ENCODE measurements at regions not wholly inside any gene's neighbourhood (a gene's known extent, or its start where the extent isn't known, plus 50 kb on each side); places are given as distances from the start of the nearest gene placed in this dataset.

- H3K4me1 ChIP-seq (ENCODE audit: control insufficient read depth in 1 of 2, insufficient read depth in 2 of 2, low read length in 2 of 2) = no peaks in the 10 kb centered on the region
- RAD21 ChIA-PET (ENCODE audit: low non-redundant PET in 1 of 2, low total read pairs in 2 of 2, uncharacterized antibody in 2 of 2, unreplicated experiment in 2 of 2) = no interaction called here
- no peak overlapping the region for H3K27ac ChIP-seq (ENCODE audit: low read depth, low read length)
- no peak overlapping the region for H3K4me3 ChIP-seq (replicated peaks in 1 of 2; ENCODE audit: low read depth in 1 of 2, low read length in 2 of 2)
- CTCF ChIA-PET = no interaction called here
- H3K4me2 ChIP-seq (ENCODE audit: low read length) = no peak overlapping the region
- POLR2A ChIA-PET = no interaction called here
- H3K9ac ChIP-seq (ENCODE audit: low read length) = no peak overlapping the region
- no peak for ATAC-seq
- no TSS peak for BruUV-seq (replicated peaks)
- H3K9me2 ChIP-seq (ENCODE audit: insufficient read depth) = no peaks in the 10 kb centered on the region
- intact Hi-C loops (cut with micrococcal nuclease) = no loop called here
- H4K20me1 ChIP-seq (ENCODE audit: insufficient read depth) = no peaks in the 10 kb centered on the region
- no peak overlapping the region for H2AFZ ChIP-seq (ENCODE audit: low read depth, low read length, poor library complexity, severe bottlenecking)
- H3K9me3 ChIP-seq (ENCODE audit: control insufficient read depth in 1 of 2, insufficient read depth in 1 of 2, low read depth in 1 of 2, low read length in 2 of 2) = no peaks in the 10 kb centered on the region
- no peak for DNase-seq (ENCODE audit: low read depth, low spot score)
- TF ChIP-seq FOSL1 (IDR thresholded peaks at IDR 0.05; ENCODE audit: low read depth) = no peak
- no peak for TF ChIP-seq POLR2AphosphoS5 (IDR thresholded peaks at IDR 0.05; ENCODE audit: low read depth, low read length)
- TF ChIP-seq, protein P1, sequence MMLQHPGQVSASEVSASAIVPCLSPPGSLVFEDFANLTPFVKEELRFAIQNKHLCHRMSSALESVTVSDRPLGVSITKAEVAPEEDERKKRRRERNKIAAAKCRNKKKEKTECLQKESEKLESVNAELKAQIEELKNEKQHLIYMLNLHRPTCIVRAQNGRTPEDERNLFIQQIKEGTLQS (IDR thresholded peaks at IDR 0.05) = no peak
- TF ChIP-seq ZFX (IDR thresholded peaks at IDR 0.05) = no peak
- TF ChIP-seq RAD21 (IDR thresholded peaks at IDR 0.05; ENCODE audit: low read depth) = no peak
- TF ChIP-seq SP1 (IDR thresholded peaks at IDR 0.05; ENCODE audit: low read depth) = no peak
- TF ChIP-seq JUND (IDR thresholded peaks at IDR 0.05) = no peak
- TF ChIP-seq EZH2phosphoT487 (IDR thresholded peaks at IDR 0.05; ENCODE audit: borderline replicate concordance) = no peak
- TF ChIP-seq, protein P2, sequence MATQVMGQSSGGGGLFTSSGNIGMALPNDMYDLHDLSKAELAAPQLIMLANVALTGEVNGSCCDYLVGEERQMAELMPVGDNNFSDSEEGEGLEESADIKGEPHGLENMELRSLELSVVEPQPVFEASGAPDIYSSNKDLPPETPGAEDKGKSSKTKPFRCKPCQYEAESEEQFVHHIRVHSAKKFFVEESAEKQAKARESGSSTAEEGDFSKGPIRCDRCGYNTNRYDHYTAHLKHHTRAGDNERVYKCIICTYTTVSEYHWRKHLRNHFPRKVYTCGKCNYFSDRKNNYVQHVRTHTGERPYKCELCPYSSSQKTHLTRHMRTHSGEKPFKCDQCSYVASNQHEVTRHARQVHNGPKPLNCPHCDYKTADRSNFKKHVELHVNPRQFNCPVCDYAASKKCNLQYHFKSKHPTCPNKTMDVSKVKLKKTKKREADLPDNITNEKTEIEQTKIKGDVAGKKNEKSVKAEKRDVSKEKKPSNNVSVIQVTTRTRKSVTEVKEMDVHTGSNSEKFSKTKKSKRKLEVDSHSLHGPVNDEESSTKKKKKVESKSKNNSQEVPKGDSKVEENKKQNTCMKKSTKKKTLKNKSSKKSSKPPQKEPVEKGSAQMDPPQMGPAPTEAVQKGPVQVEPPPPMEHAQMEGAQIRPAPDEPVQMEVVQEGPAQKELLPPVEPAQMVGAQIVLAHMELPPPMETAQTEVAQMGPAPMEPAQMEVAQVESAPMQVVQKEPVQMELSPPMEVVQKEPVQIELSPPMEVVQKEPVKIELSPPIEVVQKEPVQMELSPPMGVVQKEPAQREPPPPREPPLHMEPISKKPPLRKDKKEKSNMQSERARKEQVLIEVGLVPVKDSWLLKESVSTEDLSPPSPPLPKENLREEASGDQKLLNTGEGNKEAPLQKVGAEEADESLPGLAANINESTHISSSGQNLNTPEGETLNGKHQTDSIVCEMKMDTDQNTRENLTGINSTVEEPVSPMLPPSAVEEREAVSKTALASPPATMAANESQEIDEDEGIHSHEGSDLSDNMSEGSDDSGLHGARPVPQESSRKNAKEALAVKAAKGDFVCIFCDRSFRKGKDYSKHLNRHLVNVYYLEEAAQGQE (IDR thresholded peaks at IDR 0.05; ENCODE audit: low read depth) = no peak
- TF ChIP-seq POLR2A (IDR thresholded peaks at IDR 0.05; ENCODE audit: borderline replicate concordance, extremely low read depth, insufficient read depth, insufficient read length) = no peak
- TF ChIP-seq ZNF274 (IDR thresholded peaks at IDR 0.05; ENCODE audit: low read depth, low read length) = no peak
- TF ChIP-seq CBX3 (IDR thresholded peaks at IDR 0.05; ENCODE audit: low read depth) = no peak
- no peak for TF ChIP-seq ELF1 (IDR thresholded peaks at IDR 0.05; ENCODE audit: borderline replicate concordance, low read depth)
- no peak for TF ChIP-seq SIN3A (IDR thresholded peaks at IDR 0.05; ENCODE audit: low read depth)
- TF ChIP-seq EGR1 (IDR thresholded peaks at IDR 0.05; ENCODE audit: low read depth) = no peak
- no peak for TF ChIP-seq EZH2 (IDR thresholded peaks at IDR 0.05)
- TF ChIP-seq TCF7L2 (IDR thresholded peaks at IDR 0.05; ENCODE audit: borderline replicate concordance, extremely low read depth, insufficient read depth, insufficient read length) = no peak
- TF ChIP-seq ZBTB33 (IDR thresholded peaks at IDR 0.05; ENCODE audit: extremely low read depth, insufficient replicate concordance, low read length) = no peak
- TF ChIP-seq SRF (IDR thresholded peaks at IDR 0.05; ENCODE audit: low read depth) = no peak
- H3K79me2 ChIP-seq (ENCODE audit: insufficient read depth, low read length) = no peaks in the 10 kb centered on the region
- H3K36me3 ChIP-seq (ENCODE audit: control insufficient read depth in 1 of 2, insufficient read depth in 2 of 2, low read length in 2 of 2) = no peaks in the 10 kb centered on the region
- no peaks in the 10 kb centered on the region for H3K27me3 ChIP-seq (ENCODE audit: insufficient read depth, low read length)
Measured at GRCh38 chr5:35383041-35383440, 152.8 kb upstream of the PRLR start.

All from HCT116 (cell line).